ENCODE measurements at regions not wholly inside any gene's neighbourhood (a gene's known extent, or its start where the extent isn't known, plus 50 kb on each side); places are given as distances from the start of the nearest gene placed in this dataset.

- TF ChIP-seq CHD7 (IDR thresholded peaks at IDR 0.05; ENCODE audit: insufficient replicate concordance, low read length): no peak
- TF ChIP-seq CTCF (IDR thresholded peaks at IDR 0.05; ENCODE audit: control extremely low read depth in 1 of 3, insufficient read depth in 1 of 3, low read depth in 1 of 3, low read length in 3 of 3): no peak
- no peak for TF ChIP-seq CTBP2 (IDR thresholded peaks at IDR 0.05; ENCODE audit: borderline replicate concordance, insufficient read depth, insufficient read length, low read length)
- no peak for TF ChIP-seq RBBP5 (IDR thresholded peaks at IDR 0.05; ENCODE audit: borderline replicate concordance, low read depth, low read length)
- no peak for TF ChIP-seq NANOG (IDR thresholded peaks at IDR 0.05; ENCODE audit: insufficient read depth, low read depth, low read length, poor library complexity, severe bottlenecking)
Observed at GRCh38 chr1:166253076-166253779, 86.4 kb upstream of the FAM78B start (continued).

Data from H1 (cell line).